ENCODE measurements at regions not wholly inside any gene's neighbourhood (a gene's known extent, or its start where the extent isn't known, plus 50 kb on each side); places are given as distances from the start of the nearest gene placed in this dataset.

DNA sequence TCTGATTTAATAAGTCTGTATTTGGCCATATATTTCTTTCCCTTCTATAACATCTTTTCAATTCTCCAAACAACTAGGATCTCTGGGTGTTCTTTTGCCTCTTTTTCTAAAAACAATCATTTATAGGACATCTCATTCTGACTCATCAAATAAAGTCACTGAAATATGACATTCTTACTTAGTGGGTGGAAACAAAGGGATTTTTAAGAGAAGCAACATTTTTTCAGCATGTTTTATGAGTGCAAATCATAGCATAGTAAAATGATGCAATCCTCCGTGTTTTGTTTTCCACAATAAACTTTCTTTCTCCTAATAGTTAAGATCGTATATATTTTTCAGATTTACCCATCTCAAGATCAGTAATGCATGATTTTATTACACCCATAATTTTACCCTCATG is 179.8 kb downstream of the SPCS3 start:
- Histone ChIP-seq H2BK12ac (ENCODE audit: low read length) (no peak overlapping the region), H4K8ac (ENCODE audit: low read depth, low read length) (no peak overlapping the region), H4K91ac (ENCODE audit: low read depth, low read length) (no peak overlapping the region), H3K79me1 (ENCODE audit: low read length) (no peaks in the 10 kb centered on the region), H3K23ac (ENCODE audit: low read length) (no peak overlapping the region), H3K9me3 (ENCODE audit: insufficient read depth, low read depth, low read length) (no peaks in the 10 kb centered on the region), H3K9ac (ENCODE audit: low read length) (no peak overlapping the region), H3K4me3 (ENCODE audit: low read depth, low read length) (no peak overlapping the region), H2BK120ac (ENCODE audit: insufficient read depth, low read length, poor library complexity) (no peak overlapping the region), H4K12ac (ENCODE audit: low read depth, low read length) (no peak overlapping the region), H2AFZ (ENCODE audit: insufficient read depth, low read length, poor library complexity) (no peak overlapping the region), H2BK5ac (ENCODE audit: low read depth, low read length, poor library complexity) (no peak overlapping the region), H3K4me1 (ENCODE audit: control insufficient read depth in 1 of 2, insufficient read depth in 2 of 2, low read length in 2 of 2) (no peaks in the 10 kb centered on the region), H3K27ac (ENCODE audit: low read depth, low read length) (no peak overlapping the region), H3K36me3 (ENCODE audit: control insufficient read depth in 1 of 2, insufficient read depth in 2 of 2, low read length in 2 of 2) (no peaks in the 10 kb centered on the region), H2AK5ac (ENCODE audit: low read length) (no peak overlapping the region), H3K4ac (ENCODE audit: low read depth, low read length) (no peak overlapping the region), H3K79me2 (ENCODE audit: control insufficient read depth, insufficient read depth, low read length, poor library complexity) (no peaks in the 10 kb centered on the region), H3K27me3 (ENCODE audit: insufficient read depth, low read length) (no peaks in the 10 kb centered on the region), H3K4me2 (ENCODE audit: low read length) (no peak overlapping the region), H3K14ac (ENCODE audit: low read length) (no peak overlapping the region), H3K18ac (ENCODE audit: low read length) (no peak overlapping the region)
- no peak for DNase-seq
- WGBS (ENCODE audit: extremely low coverage, insufficient coverage, insufficient read length): no CpG with 5 or more reads among the region's 2 CpGs

DNA sequence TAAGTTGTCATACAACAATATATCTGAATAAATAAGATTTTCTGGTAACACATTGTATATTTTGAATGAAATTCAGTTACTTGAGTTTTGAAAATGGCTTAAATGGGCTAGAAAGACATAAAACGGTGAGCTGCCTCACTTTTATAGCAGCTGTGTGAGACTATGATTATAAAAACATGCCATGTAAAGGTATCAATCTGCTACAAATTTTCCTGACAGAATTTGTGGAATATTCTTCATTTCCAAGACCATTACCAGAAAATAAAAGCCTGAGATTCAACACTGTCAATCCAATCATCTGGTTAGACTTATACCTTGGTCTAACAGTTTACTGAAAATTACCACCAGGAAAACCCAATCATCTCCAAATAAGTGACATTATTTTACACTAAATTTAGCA is 181.1 kb downstream of the SPCS3 start:
- WGBS (ENCODE audit: extremely low coverage, insufficient coverage, insufficient read length): no CpG with 5 or more reads among the region's 1 CpG
- H3K4me2 ChIP-seq (ENCODE audit: low read length): no peak overlapping the region
- no peak overlapping the region for H2BK120ac ChIP-seq (ENCODE audit: insufficient read depth, low read length, poor library complexity)
- H4K12ac ChIP-seq (ENCODE audit: low read depth, low read length): no peak overlapping the region
- no peak overlapping the region for H2BK12ac ChIP-seq (ENCODE audit: low read length)
- no peak overlapping the region for H3K14ac ChIP-seq (ENCODE audit: low read length)
- DNase-seq: no peak
- H3K36me3 ChIP-seq (ENCODE audit: control insufficient read depth in 1 of 2, insufficient read depth in 2 of 2, low read length in 2 of 2): no peaks in the 10 kb centered on the region
- H4K91ac ChIP-seq (ENCODE audit: low read depth, low read length): no peak overlapping the region
- no peak overlapping the region for H2AK5ac ChIP-seq (ENCODE audit: low read length)
- H3K27ac ChIP-seq (ENCODE audit: low read depth, low read length): no peak overlapping the region
- H2AFZ ChIP-seq (ENCODE audit: insufficient read depth, low read length, poor library complexity): no peak overlapping the region
- H3K4ac ChIP-seq (ENCODE audit: low read depth, low read length): no peak overlapping the region
- no peak overlapping the region for H3K23ac ChIP-seq (ENCODE audit: low read length)
- no peak overlapping the region for H4K8ac ChIP-seq (ENCODE audit: low read depth, low read length)
- H3K79me2 ChIP-seq (ENCODE audit: control insufficient read depth, insufficient read depth, low read length, poor library complexity): no peaks in the 10 kb centered on the region
- no peaks in the 10 kb centered on the region for H3K9me3 ChIP-seq (ENCODE audit: insufficient read depth, low read depth, low read length)
- H3K18ac ChIP-seq (ENCODE audit: low read length): no peak overlapping the region
- no peak overlapping the region for H3K9ac ChIP-seq (ENCODE audit: low read length)
- H3K79me1 ChIP-seq (ENCODE audit: low read length): no peaks in the 10 kb centered on the region
- H3K4me3 ChIP-seq (ENCODE audit: low read depth, low read length): no peak overlapping the region
- H3K27me3 ChIP-seq (ENCODE audit: insufficient read depth, low read length): no peaks in the 10 kb centered on the region
- no peak overlapping the region for H2BK5ac ChIP-seq (ENCODE audit: low read depth, low read length, poor library complexity)
- H3K4me1 ChIP-seq (ENCODE audit: control insufficient read depth in 1 of 2, insufficient read depth in 2 of 2, low read length in 2 of 2): no peaks in the 10 kb centered on the region

DNA sequence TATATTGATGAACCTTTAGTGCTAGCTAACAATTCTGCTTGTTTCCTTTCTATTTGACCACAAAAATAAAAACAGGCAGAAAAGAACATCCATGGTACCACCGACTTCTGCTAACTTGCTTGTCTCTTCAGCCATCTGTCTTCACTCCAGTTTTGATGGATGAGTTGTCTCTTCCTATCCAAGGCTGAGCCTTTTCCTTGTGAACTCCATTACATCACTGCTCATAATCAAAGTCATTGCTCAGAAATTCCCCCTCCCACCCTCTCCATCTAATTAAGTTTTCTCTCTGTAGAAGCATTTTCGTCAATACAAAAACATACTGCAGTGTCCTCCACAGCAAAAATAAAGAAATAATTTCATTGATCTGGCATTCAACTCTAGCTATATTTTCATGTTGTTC is 184.4 kb downstream of the SPCS3 start:
- Histone ChIP-seq H3K9me3 (ENCODE audit: insufficient read depth, low read depth, low read length) (no peaks in the 10 kb centered on the region), H3K9ac (ENCODE audit: low read length) (no peak overlapping the region), H3K4ac (ENCODE audit: low read depth, low read length) (no peak overlapping the region), H2AK5ac (ENCODE audit: low read length) (no peak overlapping the region), H3K23ac (ENCODE audit: low read length) (no peak overlapping the region), H2BK12ac (ENCODE audit: low read length) (no peak overlapping the region), H2AFZ (ENCODE audit: insufficient read depth, low read length, poor library complexity) (no peak overlapping the region), H3K4me2 (ENCODE audit: low read length) (no peak overlapping the region), H4K8ac (ENCODE audit: low read depth, low read length) (no peak overlapping the region), H3K14ac (ENCODE audit: low read length) (no peak overlapping the region), H3K79me2 (ENCODE audit: control insufficient read depth, insufficient read depth, low read length, poor library complexity) (no peaks in the 10 kb centered on the region), H4K12ac (ENCODE audit: low read depth, low read length) (no peak overlapping the region), H3K36me3 (ENCODE audit: control insufficient read depth in 1 of 2, insufficient read depth in 2 of 2, low read length in 2 of 2) (no peaks in the 10 kb centered on the region), H2BK5ac (ENCODE audit: low read depth, low read length, poor library complexity) (no peak overlapping the region), H3K4me3 (ENCODE audit: low read depth, low read length) (no peak overlapping the region), H3K79me1 (ENCODE audit: low read length) (no peaks in the 10 kb centered on the region), H3K18ac (ENCODE audit: low read length) (no peak overlapping the region), H3K27ac (ENCODE audit: low read depth, low read length) (no peak overlapping the region), H3K27me3 (ENCODE audit: insufficient read depth, low read length) (no peaks in the 10 kb centered on the region), H3K4me1 (ENCODE audit: control insufficient read depth in 1 of 2, insufficient read depth in 2 of 2, low read length in 2 of 2) (no peaks in the 10 kb centered on the region), H2BK120ac (ENCODE audit: insufficient read depth, low read length, poor library complexity) (no peak overlapping the region), H4K91ac (ENCODE audit: low read depth, low read length) (no peak overlapping the region)
- no CpG with 5 or more reads among the region's 2 CpGs for WGBS (ENCODE audit: extremely low coverage, insufficient coverage, insufficient read length)
- no peak for DNase-seq

DNA sequence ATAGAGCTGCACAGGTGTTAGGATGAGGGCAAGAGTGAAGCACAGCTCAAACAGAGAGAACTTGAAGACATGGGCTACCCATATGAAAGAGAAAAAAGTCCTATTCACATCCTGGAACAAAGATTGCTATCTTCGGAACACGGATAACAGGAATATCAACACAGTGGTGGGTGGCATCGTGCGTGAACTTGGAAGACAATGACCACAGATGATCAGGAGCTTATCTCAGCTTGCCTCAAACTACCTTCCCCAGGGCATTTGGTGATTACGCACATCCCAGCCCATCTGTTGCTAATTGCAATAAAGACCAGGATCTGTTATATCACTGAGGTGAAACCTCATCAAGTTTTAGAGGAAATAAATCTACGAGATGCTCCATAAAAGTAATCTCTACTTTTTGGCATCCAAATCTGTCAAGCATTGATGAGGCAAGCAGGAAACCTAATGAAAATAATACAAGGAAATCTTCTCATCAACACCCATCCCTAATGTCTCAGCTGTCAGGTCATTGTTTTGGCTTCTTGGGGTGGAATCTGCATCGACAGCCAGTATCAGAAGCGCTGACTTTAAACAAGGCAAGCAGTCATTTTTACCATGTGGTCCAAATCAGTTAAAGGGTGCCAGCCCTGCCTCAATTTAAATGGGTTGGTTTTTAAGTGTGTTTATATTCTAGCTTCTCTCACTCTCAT is 188.2 kb downstream of the SPCS3 start:
- no peak for DNase-seq
- WGBS (ENCODE audit: extremely low coverage, insufficient coverage, insufficient read length): no CpG with 5 or more reads among the region's 8 CpGs
- Histone ChIP-seq H3K18ac (ENCODE audit: low read length) (no peak overlapping the region), H3K4me1 (ENCODE audit: control insufficient read depth in 1 of 2, insufficient read depth in 2 of 2, low read length in 2 of 2) (no peaks in the 10 kb centered on the region), H3K4ac (ENCODE audit: low read depth, low read length) (no peak overlapping the region), H3K27me3 (ENCODE audit: insufficient read depth, low read length) (no peaks in the 10 kb centered on the region), H2BK12ac (ENCODE audit: low read length) (no peak overlapping the region), H2AK5ac (ENCODE audit: low read length) (no peak overlapping the region), H4K8ac (ENCODE audit: low read depth, low read length) (no peak overlapping the region), H3K4me3 (ENCODE audit: low read depth, low read length) (no peak overlapping the region), H3K79me2 (ENCODE audit: control insufficient read depth, insufficient read depth, low read length, poor library complexity) (no peaks in the 10 kb centered on the region), H3K79me1 (ENCODE audit: low read length) (no peaks in the 10 kb centered on the region), H4K91ac (ENCODE audit: low read depth, low read length) (no peak overlapping the region), H3K9ac (ENCODE audit: low read length) (no peak overlapping the region), H3K23ac (ENCODE audit: low read length) (peak overlapping the region; percentile 37), H4K12ac (ENCODE audit: low read depth, low read length) (no peak overlapping the region), H2AFZ (ENCODE audit: insufficient read depth, low read length, poor library complexity) (no peak overlapping the region), H3K27ac (ENCODE audit: low read depth, low read length) (no peak overlapping the region), H3K4me2 (ENCODE audit: low read length) (no peak overlapping the region), H3K36me3 (ENCODE audit: control insufficient read depth in 1 of 2, insufficient read depth in 2 of 2, low read length in 2 of 2) (no peaks in the 10 kb centered on the region), H2BK120ac (ENCODE audit: insufficient read depth, low read length, poor library complexity) (no peak overlapping the region), H3K14ac (ENCODE audit: low read length) (no peak overlapping the region), H3K9me3 (ENCODE audit: insufficient read depth, low read depth, low read length) (no peaks in the 10 kb centered on the region), H2BK5ac (ENCODE audit: low read depth, low read length, poor library complexity) (no peak overlapping the region)
